CD4-positive, alpha-beta T cell treated with Interleukin-1 beta for 1 hour (primary cell): ENCODE measurements at regions not wholly inside any gene's neighbourhood (a gene's known extent, or its start where the extent isn't known, plus 50 kb on each side); places are given as distances from the start of the nearest gene placed in this dataset.
"Not testable (repeated sequence)": the region's sequence is repeated elsewhere in the genome, so short reads cannot be mapped to it uniquely, and the experiment has no call there.

Experiments
- DNase-seq, 2 donors: peaks; one replicate each; pipeline ENCODE4 v3.0.0-alpha.2; 2020 to 2022

- no peak for DNase-seq
These were observed 561.8 kb upstream of the LRRN3 start for GRCh38 chr7:110529175-110529574.

GRCh38 chr7:110531186-110531585, 559.7 kb upstream of the LRRN3 start:
- no peak for DNase-seq

GRCh38 chr7:110534241-110534931, 556.5 kb upstream of the LRRN3 start:
- DNase-seq, result no peak

GRCh38 chr7:110539216-110539615, 551.7 kb upstream of the LRRN3 start:
- DNase-seq, result no peak

- no peak for DNase-seq
These were observed 549.0 kb upstream of the LRRN3 start for GRCh38 chr7:110541962-110542361.

GRCh38 chr7:110544194-110544593, 546.7 kb upstream of the LRRN3 start:
- DNase-seq, result no peak

GRCh38 chr7:110548372-110548771, 542.6 kb upstream of the LRRN3 start:
- no peak for DNase-seq

GRCh38 chr7:110557136-110557535, 533.8 kb upstream of the LRRN3 start:
- no peak for DNase-seq

GRCh38 chr7:110563286-110563685, 527.6 kb upstream of the LRRN3 start:
- DNase-seq, result not testable (repeated sequence)

GRCh38 chr7:110564246-110564645, 526.7 kb upstream of the LRRN3 start:
- DNase-seq, result no peak

- no peak for DNase-seq
These were observed 522.5 kb upstream of the LRRN3 start for GRCh38 chr7:110568388-110568787.

- DNase-seq, result no peak
These were observed 522.0 kb upstream of the LRRN3 start for GRCh38 chr7:110568932-110569331.

- DNase-seq, result no peak
These were observed 521.3 kb upstream of the LRRN3 start for GRCh38 chr7:110569486-110570205.

GRCh38 chr7:110573862-110574528, 516.9 kb upstream of the LRRN3 start:
- no peak for DNase-seq

- no peak for DNase-seq
These were observed 503.6 kb upstream of the LRRN3 start for GRCh38 chr7:110587294-110587693.

GRCh38 chr7:110590415-110590814, 500.5 kb upstream of the LRRN3 start:
- no peak for DNase-seq

- DNase-seq, result no peak
These were observed 499.6 kb upstream of the LRRN3 start for GRCh38 chr7:110591341-110591740.

GRCh38 chr7:110592557-110592956, 498.4 kb upstream of the LRRN3 start:
- no peak for DNase-seq

- DNase-seq, result no peak
These were observed 497.6 kb upstream of the LRRN3 start for GRCh38 chr7:110593355-110593754.

GRCh38 chr7:110595694-110596093, 495.2 kb upstream of the LRRN3 start:
- no peak for DNase-seq

- no peak for DNase-seq
These were observed 490.0 kb upstream of the LRRN3 start for GRCh38 chr7:110600956-110601355.

GRCh38 chr7:110601710-110602109, 489.2 kb upstream of the LRRN3 start:
- DNase-seq, result no peak

- no peak for DNase-seq
These were observed 486.7 kb upstream of the LRRN3 start for GRCh38 chr7:110604206-110604605.

- no peak for DNase-seq
These were observed 486.0 kb upstream of the LRRN3 start for GRCh38 chr7:110604885-110605284.
